Left cardiac atrium (tissue), 4 donors: ENCODE measurements at regions not wholly inside any gene's neighbourhood (a gene's known extent, or its start where the extent isn't known, plus 50 kb on each side); places are given as distances from the start of the nearest gene placed in this dataset.

ENCODE experiments used
- ATAC-seq, 2 donors: fragments of 200-7000 bp; cut with Tn5 transposase; one replicate each; pipeline ENCODE4 v1.9.1; 2020; ENCODE audit warnings: mild to moderate bottlenecking in 2 of 2, moderate library complexity in 2 of 2
- DNase-seq: peaks from one replicate; pipeline ENCODE4 v3.0.0-alpha.2; 2020
- intact Hi-C, 2 donors: fragments of 100-400 bp; cut with DNase I; formaldehyde crosslinking; loops; one replicate each; pipeline versions ENCODE4 v1.14.1 to v1.15.1; 2022 to 2023
- donor health status: DM: no; HTN: yes; CAD: no.
- donor health status: DM: no; HTN: yes; CAD: no; lungs with severe emphysema.
- donor health status: DM: yes; HTN: yes; CAD: no.
- donor health status: Dilated cardiomyopathy.

DNA sequence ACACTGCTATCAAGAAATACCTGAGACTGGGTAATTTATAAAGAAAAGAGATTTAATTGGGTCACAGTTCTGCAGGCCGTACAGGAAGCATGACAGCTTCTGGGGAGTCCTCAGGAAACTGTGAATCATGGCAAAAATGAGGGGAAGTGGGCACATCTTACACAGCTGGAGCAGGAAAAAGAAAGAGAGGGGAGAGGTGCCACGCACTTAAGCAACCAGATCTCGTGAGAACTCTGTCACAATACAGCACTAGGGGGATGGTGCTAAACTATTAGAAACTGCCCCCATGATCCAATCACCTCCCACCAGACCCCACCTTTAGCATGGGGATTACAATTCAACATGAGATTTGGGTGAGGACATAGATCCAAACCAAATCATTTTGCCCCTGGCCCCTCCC lies 105.5 kb upstream of the CPLX2 start:
- ATAC-seq (no peak), DNase-seq (no peak)
- intact Hi-C loops = no loop called here

GRCh38 chr5:175766963-175767362 lies 104.4 kb upstream of the CPLX2 start:
- ATAC-seq = no peak
- no peak for DNase-seq
- intact Hi-C loops = no loop called here

- DNase-seq = no peak
- intact Hi-C loops = no loop called here
- no peak for ATAC-seq
These were observed 98.4 kb upstream of the CPLX2 start for GRCh38 chr5:175772747-175773533.

DNA sequence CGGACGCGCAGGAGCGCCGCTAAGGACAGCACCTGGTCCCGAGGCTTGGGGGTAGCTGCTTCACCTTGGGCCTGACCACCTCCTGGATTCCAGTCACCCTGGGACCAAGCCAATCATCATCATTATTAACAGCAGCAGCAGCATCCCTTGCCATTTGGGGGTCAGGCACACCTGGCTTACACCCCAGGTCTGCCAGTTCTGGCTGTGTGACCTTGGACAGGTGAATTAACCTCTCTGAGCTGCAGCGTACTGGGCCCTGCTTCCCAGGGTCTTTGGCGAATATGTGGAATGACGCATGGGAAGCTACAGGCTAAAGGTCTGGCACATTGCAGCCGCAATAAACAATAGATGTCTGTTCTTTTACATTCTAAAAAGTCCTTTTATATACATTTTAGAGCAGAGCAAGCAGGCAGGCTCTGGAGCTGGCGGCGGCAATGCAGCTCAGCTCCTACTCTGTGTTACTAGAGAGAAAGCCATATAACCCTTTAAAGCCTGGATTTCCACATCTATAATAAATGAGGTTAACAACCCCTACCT lies 97.8 kb upstream of the CPLX2 start:
- intact Hi-C loops = no loop called here
- ATAC-seq (no peak), DNase-seq (no peak)

DNA sequence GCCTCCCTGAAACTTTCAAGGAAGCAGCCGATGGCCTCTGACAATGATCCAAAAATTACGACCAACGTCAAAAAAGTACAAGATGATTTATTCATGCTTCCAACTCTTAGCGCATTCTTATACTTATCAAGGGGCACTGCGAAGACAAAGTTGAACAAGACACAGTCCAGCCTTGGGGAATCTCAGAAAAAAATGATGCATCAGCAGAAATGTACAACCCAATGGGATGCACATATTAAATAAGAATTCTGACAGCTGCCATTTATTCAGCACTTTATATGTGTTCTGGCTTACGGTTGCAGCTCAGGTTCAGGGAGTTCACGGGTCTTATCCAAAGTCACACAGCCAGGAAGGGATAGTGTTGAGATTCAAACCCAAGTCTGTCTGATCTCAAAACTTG lies 96.0 kb upstream of the CPLX2 start:
- ATAC-seq (no peak), DNase-seq (no peak)
- intact Hi-C loops = no loop called here

DNA sequence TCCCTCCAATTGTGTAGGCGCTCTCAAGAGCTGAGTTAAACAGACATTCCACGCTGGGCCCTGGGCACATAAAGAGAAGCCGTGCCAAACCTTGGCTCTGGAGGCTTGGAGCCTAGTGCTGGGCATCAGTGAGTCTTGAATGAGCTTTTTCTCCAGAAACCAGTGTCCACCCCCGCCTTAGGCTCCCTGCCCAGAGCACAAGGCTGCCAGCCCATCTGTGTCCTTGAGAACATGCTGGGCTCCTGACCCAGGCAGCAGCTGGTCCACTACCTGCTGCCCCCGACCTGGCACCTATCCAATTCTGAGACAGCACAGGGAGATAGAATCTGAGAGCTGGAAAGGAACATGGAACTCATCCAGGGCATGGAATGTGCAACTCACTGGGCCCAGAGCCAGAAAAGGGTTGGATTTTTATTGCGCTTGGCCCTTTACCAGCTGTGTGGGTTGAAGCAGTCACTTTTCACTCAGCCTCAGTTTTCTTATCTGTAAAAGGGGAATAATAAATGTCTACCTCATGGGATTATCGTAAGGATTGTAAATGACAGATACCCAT lies 92.4 kb upstream of the CPLX2 start:
- intact Hi-C loops = no loop called here
- no peak for ATAC-seq
- DNase-seq = no peak

DNA sequence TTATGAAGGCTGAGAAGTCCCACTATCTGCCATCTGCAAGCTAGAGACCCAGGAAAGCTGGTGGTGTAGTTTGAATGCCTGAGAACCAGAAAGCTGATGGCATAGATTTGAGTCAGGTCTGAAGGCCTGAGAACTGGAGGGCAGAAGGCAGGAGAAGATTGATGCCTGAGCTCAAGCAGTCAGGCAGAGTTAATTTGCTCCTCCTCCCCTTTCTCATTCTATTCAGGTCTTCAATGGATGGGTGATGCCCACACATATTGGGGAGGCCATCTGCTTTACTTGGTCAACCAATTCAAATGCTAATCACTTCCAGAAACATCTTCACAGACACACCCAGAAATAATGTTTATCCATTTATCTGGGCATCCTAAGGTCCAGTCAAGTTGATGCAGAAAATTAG lies 87.6 kb upstream of the CPLX2 start:
- DNase-seq (no peak), ATAC-seq (no peak)
- intact Hi-C loops = no loop called here

GRCh38 chr5:175784230-175784629 lies 87.1 kb upstream of the CPLX2 start:
- intact Hi-C loops = no loop called here
- DNase-seq = no peak
- no peak for ATAC-seq

DNA sequence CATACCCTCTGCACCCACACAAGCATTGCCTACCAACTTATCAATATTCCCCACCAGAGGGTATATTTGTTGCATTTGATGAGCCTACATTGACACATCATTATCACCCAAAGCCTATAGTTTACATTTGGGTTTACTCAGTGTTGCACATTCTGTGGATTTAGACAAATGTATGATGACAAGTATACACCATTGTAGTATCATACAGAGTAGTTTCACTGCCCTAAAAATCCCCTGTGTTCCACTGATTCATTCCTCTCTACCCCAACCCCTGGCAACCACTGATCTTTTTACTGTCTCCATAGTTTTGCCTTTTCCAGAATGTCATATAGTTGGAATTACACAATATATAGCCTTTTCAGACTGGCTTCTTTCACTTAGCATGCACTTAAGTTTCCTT lies 85.7 kb upstream of the CPLX2 start:
- intact Hi-C loops = no loop called here
- ATAC-seq (no peak), DNase-seq (no peak)

- DNase-seq (no peak), ATAC-seq (no peak)
- intact Hi-C loops = no loop called here
These were observed 83.1 kb upstream of the CPLX2 start for GRCh38 chr5:175788155-175788787.

DNA sequence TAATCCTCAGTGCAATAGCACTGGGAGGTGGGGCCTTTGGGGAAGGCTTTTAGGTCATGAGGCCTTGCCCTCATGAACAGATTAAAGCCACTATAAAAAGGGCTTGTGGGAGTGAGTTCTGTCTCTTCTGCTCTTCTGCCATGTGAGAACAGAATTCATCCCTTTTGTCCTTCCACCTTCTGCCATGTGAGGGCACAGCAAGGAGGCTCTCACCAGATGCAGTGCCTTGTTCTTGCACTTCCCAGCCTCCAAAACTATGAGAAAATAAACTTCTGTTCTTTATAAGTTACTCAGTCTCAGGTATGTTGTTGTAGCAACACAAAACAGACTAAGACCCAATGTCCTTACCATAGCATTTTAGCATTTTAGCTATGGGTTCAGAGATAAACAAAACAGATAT lies 81.7 kb upstream of the CPLX2 start:
- DNase-seq (no peak), ATAC-seq (no peak)
- intact Hi-C loops = no loop called here

DNA sequence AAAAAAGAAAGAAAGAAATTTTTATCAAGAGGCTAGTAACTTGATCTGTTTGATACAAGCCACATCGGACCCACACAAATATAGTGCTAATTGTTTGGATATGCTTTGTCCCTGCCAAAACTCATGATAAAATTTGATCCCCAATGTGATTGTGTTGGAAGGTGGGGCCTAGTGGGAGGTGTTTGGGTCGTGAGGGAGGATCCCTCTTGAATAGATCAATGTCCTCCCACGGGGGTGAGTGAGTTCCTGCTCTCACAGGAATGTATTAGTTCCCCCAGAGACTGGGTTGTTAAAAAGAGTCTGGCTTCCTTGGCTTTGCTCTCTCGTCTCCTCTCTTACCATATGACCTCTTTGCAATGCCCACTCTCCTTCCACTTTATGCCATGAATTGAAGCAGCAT lies 80.6 kb upstream of the CPLX2 start:
- intact Hi-C loops = no loop called here
- no peak for ATAC-seq
- no peak for DNase-seq

DNA sequence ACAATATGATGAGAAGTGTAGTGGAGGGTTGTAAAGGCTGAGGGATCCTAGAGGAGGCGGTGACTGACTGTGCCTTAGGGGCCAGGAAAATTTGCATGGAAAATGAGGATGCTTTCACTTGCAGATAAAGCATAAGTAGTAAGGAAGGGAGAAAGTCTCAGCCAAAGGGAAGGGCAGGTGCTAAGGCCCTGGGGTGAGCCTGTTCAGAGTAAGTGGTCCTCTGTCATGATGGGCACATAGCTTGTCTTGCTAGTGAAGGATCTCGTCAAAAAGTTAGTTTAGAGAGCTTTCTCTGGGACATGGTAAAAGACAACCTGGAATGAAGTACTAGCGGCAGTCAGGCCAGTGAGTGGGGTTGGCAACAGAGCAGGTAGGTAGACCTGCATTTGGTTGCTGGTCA lies 75.4 kb upstream of the CPLX2 start:
- intact Hi-C loops = no loop called here
- ATAC-seq (no peak), DNase-seq (no peak)

DNA sequence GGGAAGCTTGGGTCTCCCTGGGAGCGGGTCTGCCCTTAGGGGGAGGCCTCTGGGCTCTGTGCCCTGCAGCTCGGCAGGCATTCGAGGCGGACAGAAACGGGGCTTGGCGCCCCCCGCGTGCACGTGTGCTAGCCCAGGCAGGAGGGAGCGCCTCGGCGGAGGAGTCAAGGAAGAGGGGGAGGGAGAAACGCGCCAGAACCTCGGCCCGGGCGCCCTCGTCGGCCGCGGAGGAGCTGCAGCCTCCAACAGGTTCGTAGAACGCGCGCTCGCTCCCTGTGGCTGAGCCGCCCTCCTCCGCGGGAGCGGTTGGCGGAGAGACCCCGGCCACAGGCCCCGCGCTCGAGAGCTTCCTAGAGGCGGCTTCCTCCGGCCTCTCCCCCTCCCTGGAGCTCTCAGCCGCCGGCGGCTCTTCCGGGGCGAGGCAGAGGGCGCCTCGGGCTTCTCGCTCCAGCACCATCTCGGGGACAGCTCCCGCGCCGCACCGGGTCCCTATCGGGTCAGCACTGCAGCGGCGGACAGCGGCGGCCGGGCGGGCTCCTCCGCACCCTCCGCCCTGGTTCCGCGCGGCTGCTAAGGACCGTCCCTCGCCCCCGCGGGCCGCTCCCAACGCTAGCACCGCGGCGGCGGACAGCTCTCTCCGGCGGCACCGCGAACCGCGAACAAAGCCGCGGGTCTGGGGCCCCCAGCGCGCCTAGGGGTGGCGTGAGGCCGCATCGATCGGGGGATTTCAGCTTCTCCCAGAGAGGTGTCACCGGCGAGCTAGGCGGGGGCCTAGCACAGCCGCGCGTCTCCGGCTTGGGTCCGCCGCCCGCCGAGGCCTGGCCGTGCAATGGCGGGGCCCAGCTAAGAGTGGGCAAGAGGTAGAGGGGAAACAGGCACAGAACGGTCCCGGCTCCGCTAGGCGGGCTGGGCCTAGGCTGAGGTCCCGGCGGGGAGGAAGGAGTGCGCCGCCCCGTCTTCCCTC lies 74.6 kb upstream of the CPLX2 start:
- DNase-seq (peak; percentile 86), ATAC-seq (peak; percentile 99 to 100)
- intact Hi-C loops = no loop called here

DNA sequence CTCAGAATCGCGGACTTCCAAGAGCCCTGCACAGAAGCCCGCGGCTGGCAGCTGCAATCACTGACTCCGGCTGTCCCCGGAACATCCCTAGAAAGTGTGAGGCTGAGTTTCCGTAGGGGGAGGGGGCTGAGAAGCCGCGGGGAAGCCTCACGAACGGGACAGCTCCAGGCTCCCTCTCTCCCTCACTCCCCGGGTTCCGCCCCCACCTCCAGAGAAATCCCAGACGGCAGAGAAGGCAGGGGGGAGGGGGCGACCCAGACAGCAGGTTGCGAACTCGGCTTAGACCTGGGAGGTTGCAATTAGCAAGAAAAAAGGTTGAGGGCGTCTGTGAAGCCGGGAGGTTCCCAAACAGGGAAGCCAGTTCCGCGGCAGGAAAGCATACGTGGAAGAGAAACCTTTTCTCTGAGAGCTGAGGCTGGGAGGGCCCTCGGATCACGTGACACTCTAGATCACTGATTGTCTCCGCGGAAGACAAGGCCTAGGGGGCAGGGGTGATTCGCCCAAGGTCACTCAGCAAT lies 73.8 kb upstream of the CPLX2 start:
- no peak for ATAC-seq
- intact Hi-C loops = no loop called here
- DNase-seq = no peak

DNA sequence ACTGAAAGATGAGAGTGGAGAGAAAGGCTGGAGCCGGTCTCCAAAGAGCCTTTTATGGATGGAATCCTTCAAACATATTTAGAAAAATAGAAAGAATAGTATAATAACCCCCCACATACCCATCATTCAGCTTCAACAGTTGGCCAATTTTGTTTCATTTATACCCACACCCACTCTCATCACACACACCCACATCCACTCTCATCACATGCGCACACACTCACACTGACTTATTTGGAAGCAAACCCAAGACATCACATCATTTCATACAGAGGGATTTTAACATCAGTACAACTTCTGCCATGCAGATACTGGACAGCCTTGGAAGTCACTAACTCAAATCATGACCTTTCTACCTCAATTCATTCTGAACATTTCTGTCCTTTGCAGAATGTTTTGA lies 72.8 kb upstream of the CPLX2 start:
- DNase-seq (no peak), ATAC-seq (no peak)
- intact Hi-C loops = no loop called here

DNA sequence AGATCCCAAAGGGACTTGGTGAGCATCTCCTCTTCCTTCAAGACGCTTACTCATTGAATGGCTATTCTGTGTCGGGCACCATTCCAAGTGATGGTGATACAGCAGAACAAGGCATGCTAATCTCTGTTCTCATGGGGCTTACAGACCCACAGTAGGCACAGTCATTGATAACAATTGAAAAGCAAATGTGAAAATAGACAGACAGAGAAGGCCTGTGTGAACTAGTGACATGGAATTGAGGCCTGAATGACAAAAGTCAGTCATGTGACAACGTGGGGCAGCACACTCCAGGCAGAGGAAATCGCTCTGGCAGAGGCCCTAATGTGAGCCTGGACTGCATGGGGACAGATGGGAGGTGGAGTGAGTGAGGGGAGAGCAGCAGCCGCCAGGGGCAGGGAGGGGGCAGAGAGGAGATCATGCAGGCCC lies 70.7 kb upstream of the CPLX2 start:
- no peak for DNase-seq
- ATAC-seq = no peak
- intact Hi-C loops = no loop called here

DNA sequence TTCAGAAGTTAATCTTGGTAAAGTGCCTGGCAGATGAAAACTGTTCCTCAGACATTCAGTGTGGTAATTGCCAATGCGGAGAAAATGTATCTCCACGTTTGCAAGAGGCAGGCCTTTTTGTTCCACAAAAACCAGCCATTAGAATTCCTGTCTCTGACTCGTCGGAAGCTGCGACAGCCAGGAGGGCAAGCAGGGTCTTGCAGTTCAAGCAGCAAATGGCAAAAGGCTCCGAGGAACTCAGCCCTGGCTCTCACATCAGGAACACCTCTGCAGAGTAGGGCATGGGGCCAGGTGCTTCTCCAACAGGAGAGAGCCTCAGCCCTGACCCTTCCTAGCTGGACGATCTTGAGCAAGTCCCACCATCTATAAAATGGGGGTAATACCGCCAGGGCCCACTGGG lies 69.0 kb upstream of the CPLX2 start:
- ATAC-seq (no peak), DNase-seq (no peak)
- intact Hi-C loops = no loop called here

GRCh38 chr5:175803254-175803653 lies 68.1 kb upstream of the CPLX2 start:
- intact Hi-C loops = no loop called here
- ATAC-seq (no peak), DNase-seq (no peak)
